CD14-positive monocyte (primary cell): ENCODE measurements at regions not wholly inside any gene's neighbourhood (a gene's known extent, or its start where the extent isn't known, plus 50 kb on each side); places are given as distances from the start of the nearest gene placed in this dataset.

Experiments used
- DNase-seq, 3 donors: peaks; one replicate each; pipeline ENCODE4 v3.0.0-alpha.2; 2011 to 2022
- H2AFZ ChIP-seq: 2 replicates; pipeline ENCODE4 v1.6.0; 2012; ENCODE audit warnings: mild to moderate bottlenecking, low read depth, low read length, inconsistent platforms; ENCODE audit not compliant: insufficient read depth, poor library complexity, severe bottlenecking
- H3K27ac ChIP-seq, 2 donors: 1 replicate in 1 of 2; 2 replicates in 1 of 2; pipeline ENCODE4 v1.5.1; 2012 to 2013; ENCODE audit warnings: low read length in 2 of 2, control low read depth in 1 of 2, inconsistent platforms in 1 of 2, low read depth in 1 of 2, mild to moderate bottlenecking in 1 of 2
- H3K27me3 ChIP-seq, 2 donors: one replicate each; pipeline versions ENCODE4 v1.6.0 to v1.6.1; 2011 to 2013; ENCODE audit warnings: low read length in 2 of 2; ENCODE audit not compliant: control insufficient read depth in 2 of 2, insufficient read depth in 2 of 2
- H3K36me3 ChIP-seq, 2 donors: replicated peaks in 1 of 2; 1 replicate in 1 of 2; 2 replicates in 1 of 2; pipeline versions ENCODE4 v1.5.1 to v1.6.1; 2012 to 2013; ENCODE audit warnings: low read length in 2 of 2, control low read depth in 1 of 2, inconsistent platforms in 1 of 2, mild to moderate bottlenecking in 1 of 2; ENCODE audit not compliant: insufficient read depth in 2 of 2, control insufficient read depth in 1 of 2
- H3K4me1 ChIP-seq, 2 donors: 1 replicate in 1 of 2; 2 replicates in 1 of 2; pipeline versions ENCODE4 v1.5.1 to v1.6.1; 2012 to 2013; ENCODE audit warnings: low read length in 2 of 2, control low read depth in 1 of 2, inconsistent platforms in 1 of 2, mild to moderate bottlenecking in 1 of 2, moderate library complexity in 1 of 2; ENCODE audit not compliant: insufficient read depth in 2 of 2, control insufficient read depth in 1 of 2
- H3K4me2 ChIP-seq: replicated peaks from 2 replicates; pipeline ENCODE3; 2012; ENCODE audit warnings: low read length, moderate library complexity, mild to moderate bottlenecking; ENCODE audit not compliant: poor library complexity, severe bottlenecking; ENCODE audit errors: extremely low read depth
- H3K4me3 ChIP-seq, 3 experiments: fragments of 200-600 bp in 1 of 3; sonication (generic) in 1 of 3; replicated peaks in 1 of 3; 1 replicate in 2 of 3; 2 replicates in 1 of 3; pipeline ENCODE4 v1.5.1; 2011 to 2013; ENCODE audit warnings: low read length in 3 of 3, mild to moderate bottlenecking in 3 of 3, control low read depth in 2 of 3, low read depth in 2 of 3, inconsistent platforms in 1 of 3, moderate library complexity in 1 of 3
- H3K79me2 ChIP-seq: 2 replicates; pipeline ENCODE4 v1.6.0; 2012; ENCODE audit warnings: mild to moderate bottlenecking, control low read depth, inconsistent platforms, low read length, moderate library complexity; ENCODE audit not compliant: insufficient read depth
- H3K9ac ChIP-seq: 2 replicates; pipeline ENCODE4 v1.6.0; 2017; ENCODE audit warnings: low read length, mild to moderate bottlenecking; ENCODE audit not compliant: insufficient read depth, poor library complexity, severe bottlenecking
- H3K9me3 ChIP-seq, 2 donors: replicated peaks in 1 of 2; 1 replicate in 1 of 2; 2 replicates in 1 of 2; pipeline versions ENCODE4 v1.5.1 to v1.6.1; 2012 to 2013; ENCODE audit warnings: low read length in 2 of 2, control low read depth in 1 of 2; ENCODE audit not compliant: control insufficient read depth in 1 of 2, insufficient read depth in 1 of 2
- H4K20me1 ChIP-seq: 2 replicates; pipeline ENCODE4 v1.6.0; 2012; ENCODE audit warnings: mild to moderate bottlenecking, low read length, control low read depth, moderate library complexity; ENCODE audit not compliant: insufficient read depth
- H3K27ac Mint-ChIP-seq, 7 donors: one replicate each; pipeline ENCODE4 v1.8.0; 2020; ENCODE audit warnings: mild to moderate bottlenecking in 7 of 7, mixed read lengths in 7 of 7, moderate library complexity in 6 of 7, inconsistent platforms in 2 of 7
- H3K27me3 Mint-ChIP-seq, 3 donors: one replicate each; pipeline ENCODE4 v1.8.0; 2021 to 2022; ENCODE audit warnings: low read depth in 3 of 3, mild to moderate bottlenecking in 3 of 3, mixed read lengths in 3 of 3, moderate library complexity in 3 of 3, inconsistent platforms in 1 of 3
- H3K36me3 Mint-ChIP-seq, 2 donors: one replicate each; pipeline ENCODE4 v1.8.0; 2020; ENCODE audit warnings: mixed read lengths in 2 of 2, inconsistent platforms in 1 of 2, mild to moderate bottlenecking in 1 of 2
- H3K4me1 Mint-ChIP-seq: one replicate; pipeline ENCODE4 v1.8.0; 2020; ENCODE audit warnings: mild to moderate bottlenecking, mixed read lengths
- H3K4me3 Mint-ChIP-seq, 2 donors: one replicate each; pipeline ENCODE4 v1.8.0; 2020; ENCODE audit warnings: mild to moderate bottlenecking in 2 of 2, mixed read lengths in 2 of 2, moderate library complexity in 1 of 2
- H3K9me3 Mint-ChIP-seq, 7 donors: one replicate each; pipeline ENCODE4 v1.8.0; 2020 to 2022; ENCODE audit warnings: mixed read lengths in 7 of 7, mild to moderate bottlenecking in 6 of 7, moderate library complexity in 6 of 7, inconsistent platforms in 2 of 7
- CTCF ChIP-seq: fragments of 200-600 bp; IDR thresholded peaks from one replicate; pipeline ENCODE4 v1.8.0; 2022; ENCODE audit warnings: antibody characterized with exemption, mild to moderate bottlenecking
- WGBS: methylation state at CpG from one replicate; pipeline ENCODE4 v1.1.5; 2013; ENCODE audit warnings: missing lambda C conversion rate; ENCODE audit not compliant: insufficient coverage; 5-methylcytosine and 5-hydroxymethylcytosine counted together
- intact Hi-C, 2 donors: fragments of 100-400 bp; cut with micrococcal nuclease; formaldehyde crosslinking; loops; one replicate each; pipeline versions ENCODE4 v1.15.0 to v1.15.1; 2023

DNA sequence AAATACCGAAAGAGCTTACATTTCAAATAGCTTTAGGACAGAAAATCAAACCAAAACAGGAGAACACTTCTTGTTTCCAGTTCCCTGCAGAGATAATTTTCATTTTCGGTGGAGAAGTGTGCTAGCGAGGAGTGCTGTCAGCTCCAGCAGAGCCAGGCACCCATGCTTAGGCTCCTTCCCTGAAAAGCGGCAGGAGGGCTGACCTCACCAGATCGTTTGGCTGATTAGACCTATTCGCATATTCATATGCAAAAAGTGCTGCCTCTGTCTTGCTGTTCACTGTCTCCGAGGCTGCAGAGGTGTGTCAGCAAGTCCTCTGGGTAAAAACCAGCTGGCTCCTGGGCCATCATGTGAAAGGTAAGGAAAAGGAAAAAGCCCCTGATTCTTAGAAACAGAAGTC is 225.8 kb upstream of the COPS8 start:
- 89% methylated on average over 6 of the region's 7 CpGs for WGBS
- Mint-ChIP-seq H3K4me1 (peaks cover 3% of the 10 kb centered on the region), H3K27ac (peak overlapping the region in 1 of 7 donors; percentile 8), H3K27me3 (peaks cover 32 to 43% (median 40%) of the 10 kb centered on the region in 3 donors), H3K36me3 (peaks cover 8% of the 10 kb centered on the region in 2 donors), H3K9me3 (peaks cover 13 to 32% (median 18%) of the 10 kb centered on the region in 7 donors), H3K4me3 (no peak overlapping the region)
- DNase-seq: no peak
- Histone ChIP-seq H2AFZ (no peak overlapping the region), H3K36me3 (no peaks in the 10 kb centered on the region), H3K4me2 (no peak overlapping the region), H3K27me3 (peaks cover 2 to 8% of the 10 kb centered on the region in 2 donors), H3K27ac (no peak overlapping the region), H3K4me1 (no peaks in the 10 kb centered on the region), H3K79me2 (no peaks in the 10 kb centered on the region), H4K20me1 (no peaks in the 10 kb centered on the region), H3K9ac (no peak overlapping the region), H3K4me3 (no peak overlapping the region), H3K9me3 (peaks cover 10 to 13% of the 10 kb centered on the region in 2 donors)
- intact Hi-C loops: no loop called here
- TF ChIP-seq CTCF: no peak

- no peak overlapping the region for H3K4me3 ChIP-seq
- H3K9me3 ChIP-seq: peaks cover 10 to 20% of the 10 kb centered on the region in 2 donors
- intact Hi-C loops: no loop called here
- 100% methylated on average over 6 of the region's 8 CpGs for WGBS
- H3K27ac ChIP-seq: no peak overlapping the region
- H3K4me1 Mint-ChIP-seq: peaks cover 10% of the 10 kb centered on the region
- H3K36me3 ChIP-seq: no peaks in the 10 kb centered on the region
- no peak for TF ChIP-seq CTCF
- H3K4me1 ChIP-seq: peaks cover 10 to 11% of the 10 kb centered on the region in 2 donors
- H2AFZ ChIP-seq: no peak overlapping the region
- H3K4me2 ChIP-seq: no peak overlapping the region
- peaks cover 2% of the 10 kb centered on the region in 2 donors for H3K27me3 ChIP-seq
- H3K79me2 ChIP-seq: no peaks in the 10 kb centered on the region
- H3K27me3 Mint-ChIP-seq: peaks cover 25 to 41% (median 32%) of the 10 kb centered on the region in 3 donors
- no peak for DNase-seq
- H3K9ac ChIP-seq: no peak overlapping the region
- no peak overlapping the region for H3K27ac Mint-ChIP-seq
- H4K20me1 ChIP-seq: no peaks in the 10 kb centered on the region
- peaks cover 10 to 13% of the 10 kb centered on the region in 2 donors for H3K36me3 Mint-ChIP-seq
- H3K4me3 Mint-ChIP-seq: no peak overlapping the region
- peaks cover 25 to 42% (median 28%) of the 10 kb centered on the region in 7 donors for H3K9me3 Mint-ChIP-seq
These were observed 224.4 kb upstream of the COPS8 start for GRCh38 chr2:236861196-236861875.
